Loucy (cell line): ENCODE measurements at regions not wholly inside any gene's neighbourhood (a gene's known extent, or its start where the extent isn't known, plus 50 kb on each side); places are given as distances from the start of the nearest gene placed in this dataset.

Experiments
- H2AFZ ChIP-seq: fragments of 200-600 bp; sonication (generic); 2 replicates; pipeline ENCODE4 v1.6.0; 2016; ENCODE audit warnings: antibody characterized with exemption, mild to moderate bottlenecking, low read length, moderate library complexity
- H3F3A ChIP-seq: fragments of 200-600 bp; 2 replicates; pipeline ENCODE4 v1.6.0; 2016; ENCODE audit warnings: antibody characterized with exemption, low read depth, mild to moderate bottlenecking
- H3K27me3 ChIP-seq: fragments of 200-600 bp; sonication (generic); 2 replicates; pipeline ENCODE4 v1.6.1; 2014; ENCODE audit warnings: low read length, mild to moderate bottlenecking; ENCODE audit not compliant: insufficient read depth, poor library complexity, severe bottlenecking
- H3K36me3 ChIP-seq: fragments of 200-600 bp; sonication (generic); 2 replicates; pipeline ENCODE4 v1.6.1; 2016; ENCODE audit warnings: low read length; ENCODE audit not compliant: insufficient read depth
- H3K4me1 ChIP-seq: fragments of 200-600 bp; sonication (generic); 2 replicates; pipeline ENCODE4 v1.5.1; 2014; ENCODE audit warnings: low read length, mild to moderate bottlenecking; ENCODE audit not compliant: insufficient read depth, poor library complexity, severe bottlenecking
- H3K4me2 ChIP-seq: fragments of 200-600 bp; sonication (generic); 2 replicates; pipeline ENCODE4 v1.6.0; 2014; ENCODE audit warnings: antibody characterized with exemption, low read length, low read depth, mild to moderate bottlenecking; ENCODE audit not compliant: poor library complexity, severe bottlenecking
- H3K4me3 ChIP-seq: fragments of 200-600 bp; sonication (generic); 2 replicates; pipeline ENCODE4 v1.5.1; 2014; ENCODE audit warnings: low read length, mild to moderate bottlenecking, mixed read lengths; ENCODE audit not compliant: poor library complexity, severe bottlenecking
- H3K79me2 ChIP-seq: fragments of 200-600 bp; sonication (generic); 2 replicates; pipeline ENCODE4 v1.6.1; 2014; ENCODE audit warnings: low read length; ENCODE audit not compliant: insufficient read depth
- H3K9ac ChIP-seq: fragments of 200-600 bp; sonication (generic); 2 replicates; pipeline ENCODE4 v1.6.0; 2014; ENCODE audit warnings: mild to moderate bottlenecking, low read depth, low read length, moderate library complexity; ENCODE audit not compliant: poor library complexity, severe bottlenecking
- H3K9me2 ChIP-seq: fragments of 200-600 bp; sonication (generic); replicated peaks from 2 replicates; pipeline ENCODE4 v1.6.1; 2016; ENCODE audit warnings: low read depth, low read length, mixed read lengths
- H3K9me3 ChIP-seq: fragments of 200-600 bp; sonication (generic); 2 replicates; pipeline ENCODE4 v1.6.1; 2014; ENCODE audit warnings: mild to moderate bottlenecking, antibody characterized with exemption, low read length, low read depth; ENCODE audit not compliant: insufficient read depth
- H4K20me1 ChIP-seq: fragments of 200-600 bp; sonication (generic); 2 replicates; pipeline ENCODE4 v1.6.0; 2014; ENCODE audit warnings: antibody characterized with exemption, low read length, mild to moderate bottlenecking; ENCODE audit not compliant: insufficient read depth, poor library complexity, severe bottlenecking
- EZH2phosphoT487 ChIP-seq: fragments of 200-600 bp; IDR thresholded peaks from 2 replicates; pipeline ENCODE4 v1.6.1; 2018; ENCODE audit warnings: antibody characterized with exemption, mild to moderate bottlenecking, moderate library complexity, borderline replicate concordance
- TF ChIP-seq, protein P1 (sequence below): fragments of 200-600 bp; sonication (generic); conservative IDR thresholded peaks from 2 replicates; pipeline ENCODE4 v1.5.1; 2014; ENCODE audit warnings: mild to moderate bottlenecking, antibody characterized with exemption, low read length

DNA sequence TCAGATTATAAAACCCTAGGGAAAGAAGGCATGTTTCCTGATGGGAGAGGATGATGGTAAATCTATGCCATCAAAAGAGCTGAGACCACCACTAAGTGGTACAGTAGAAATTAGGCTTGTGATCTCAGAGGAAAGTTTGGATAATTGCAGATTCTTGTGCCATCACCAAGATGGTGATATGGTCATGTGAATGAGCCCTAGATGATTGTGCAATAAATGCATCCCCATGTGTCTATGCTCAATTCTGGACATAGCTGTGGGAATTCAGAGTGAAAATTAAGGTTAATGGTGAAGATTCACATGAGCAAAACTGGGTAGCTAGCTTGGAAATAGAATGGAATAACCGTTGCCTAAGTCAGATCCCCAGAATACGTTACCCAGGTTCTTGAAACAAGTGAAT lies 496.1 kb upstream of the FSIP2 start:
- no peaks in the 10 kb centered on the region for H3F3A ChIP-seq
- no peaks in the 10 kb centered on the region for H3K9me2 ChIP-seq
- H3K4me3 ChIP-seq: no peak overlapping the region
- no peaks in the 10 kb centered on the region for H3K27me3 ChIP-seq
- no peaks in the 10 kb centered on the region for H3K9me3 ChIP-seq
- H3K79me2 ChIP-seq: no peaks in the 10 kb centered on the region
- H2AFZ ChIP-seq: no peak overlapping the region
- no peaks in the 10 kb centered on the region for H3K36me3 ChIP-seq
- H4K20me1 ChIP-seq: no peaks in the 10 kb centered on the region
- no peak for TF ChIP-seq EZH2phosphoT487
- TF ChIP-seq, protein P1, sequence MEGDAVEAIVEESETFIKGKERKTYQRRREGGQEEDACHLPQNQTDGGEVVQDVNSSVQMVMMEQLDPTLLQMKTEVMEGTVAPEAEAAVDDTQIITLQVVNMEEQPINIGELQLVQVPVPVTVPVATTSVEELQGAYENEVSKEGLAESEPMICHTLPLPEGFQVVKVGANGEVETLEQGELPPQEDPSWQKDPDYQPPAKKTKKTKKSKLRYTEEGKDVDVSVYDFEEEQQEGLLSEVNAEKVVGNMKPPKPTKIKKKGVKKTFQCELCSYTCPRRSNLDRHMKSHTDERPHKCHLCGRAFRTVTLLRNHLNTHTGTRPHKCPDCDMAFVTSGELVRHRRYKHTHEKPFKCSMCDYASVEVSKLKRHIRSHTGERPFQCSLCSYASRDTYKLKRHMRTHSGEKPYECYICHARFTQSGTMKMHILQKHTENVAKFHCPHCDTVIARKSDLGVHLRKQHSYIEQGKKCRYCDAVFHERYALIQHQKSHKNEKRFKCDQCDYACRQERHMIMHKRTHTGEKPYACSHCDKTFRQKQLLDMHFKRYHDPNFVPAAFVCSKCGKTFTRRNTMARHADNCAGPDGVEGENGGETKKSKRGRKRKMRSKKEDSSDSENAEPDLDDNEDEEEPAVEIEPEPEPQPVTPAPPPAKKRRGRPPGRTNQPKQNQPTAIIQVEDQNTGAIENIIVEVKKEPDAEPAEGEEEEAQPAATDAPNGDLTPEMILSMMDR: no peak
- H3K4me1 ChIP-seq: no peaks in the 10 kb centered on the region
- H3K4me2 ChIP-seq: no peak overlapping the region
- H3K9ac ChIP-seq: no peak overlapping the region

DNA sequence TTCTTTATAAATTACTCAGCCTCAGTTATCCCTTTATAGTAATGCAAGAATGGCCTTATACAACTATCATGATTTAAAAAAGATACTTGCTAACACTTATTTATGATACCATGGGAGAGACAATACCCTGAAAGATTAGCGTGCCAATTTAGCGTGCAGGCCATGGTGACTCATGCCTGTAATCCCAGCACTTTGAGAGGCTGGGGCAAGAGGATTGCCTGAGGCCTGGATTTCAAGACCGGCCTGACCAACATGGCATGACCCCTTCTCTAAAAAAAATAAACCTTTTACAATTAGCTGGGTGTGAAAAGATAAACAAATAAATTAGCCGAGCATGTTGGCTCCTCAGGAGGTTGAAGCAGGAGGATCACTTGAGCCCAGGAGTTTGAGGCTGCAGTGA lies 493.4 kb upstream of the FSIP2 start:
- H3K27me3 ChIP-seq: no peaks in the 10 kb centered on the region
- H3K9me2 ChIP-seq: no peaks in the 10 kb centered on the region
- H4K20me1 ChIP-seq: no peaks in the 10 kb centered on the region
- H3K4me2 ChIP-seq: no peak overlapping the region
- no peaks in the 10 kb centered on the region for H3K36me3 ChIP-seq
- H3K4me1 ChIP-seq: no peaks in the 10 kb centered on the region
- H3K4me3 ChIP-seq: no peak overlapping the region
- TF ChIP-seq, protein P1: no peak
- no peaks in the 10 kb centered on the region for H3F3A ChIP-seq
- no peak overlapping the region for H3K9ac ChIP-seq
- H3K79me2 ChIP-seq: no peaks in the 10 kb centered on the region
- H3K9me3 ChIP-seq: no peaks in the 10 kb centered on the region
- no peak overlapping the region for H2AFZ ChIP-seq

DNA sequence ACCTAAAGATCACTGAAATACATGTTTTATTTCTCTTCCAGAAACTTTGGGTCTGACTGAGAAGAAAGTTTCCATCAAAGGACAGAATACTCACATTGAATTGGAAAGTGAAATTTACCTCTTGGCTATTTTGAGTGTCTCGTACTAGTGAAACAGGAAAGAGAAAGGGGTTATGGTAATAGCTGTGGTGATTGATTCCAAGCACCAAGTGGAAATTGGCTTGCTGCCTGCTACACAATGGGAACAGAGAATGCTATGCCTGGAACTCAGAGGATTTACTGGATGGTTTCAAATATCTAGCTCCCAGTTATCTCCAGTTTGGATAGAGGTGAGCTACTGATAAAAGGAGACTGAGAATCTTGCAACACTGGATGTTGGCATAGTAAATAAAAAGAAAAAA lies 492.8 kb upstream of the FSIP2 start:
- no peak overlapping the region for H3K9ac ChIP-seq
- no peaks in the 10 kb centered on the region for H3K4me1 ChIP-seq
- H4K20me1 ChIP-seq: no peaks in the 10 kb centered on the region
- no peaks in the 10 kb centered on the region for H3K9me2 ChIP-seq
- H3K36me3 ChIP-seq: no peaks in the 10 kb centered on the region
- H2AFZ ChIP-seq: no peak overlapping the region
- H3K79me2 ChIP-seq: no peaks in the 10 kb centered on the region
- H3F3A ChIP-seq: no peaks in the 10 kb centered on the region
- no peaks in the 10 kb centered on the region for H3K9me3 ChIP-seq
- H3K27me3 ChIP-seq: no peaks in the 10 kb centered on the region
- no peak for TF ChIP-seq EZH2phosphoT487
- TF ChIP-seq, protein P1: no peak
- no peak overlapping the region for H3K4me2 ChIP-seq
- H3K4me3 ChIP-seq: no peak overlapping the region
